ENCODE measurements at regions not wholly inside any gene's neighbourhood (a gene's known extent, or its start where the extent isn't known, plus 50 kb on each side); places are given as distances from the start of the nearest gene placed in this dataset.
"Not testable (repeated sequence)": the region's sequence is repeated elsewhere in the genome, so short reads cannot be mapped to it uniquely, and the experiment has no call there.

DNA sequence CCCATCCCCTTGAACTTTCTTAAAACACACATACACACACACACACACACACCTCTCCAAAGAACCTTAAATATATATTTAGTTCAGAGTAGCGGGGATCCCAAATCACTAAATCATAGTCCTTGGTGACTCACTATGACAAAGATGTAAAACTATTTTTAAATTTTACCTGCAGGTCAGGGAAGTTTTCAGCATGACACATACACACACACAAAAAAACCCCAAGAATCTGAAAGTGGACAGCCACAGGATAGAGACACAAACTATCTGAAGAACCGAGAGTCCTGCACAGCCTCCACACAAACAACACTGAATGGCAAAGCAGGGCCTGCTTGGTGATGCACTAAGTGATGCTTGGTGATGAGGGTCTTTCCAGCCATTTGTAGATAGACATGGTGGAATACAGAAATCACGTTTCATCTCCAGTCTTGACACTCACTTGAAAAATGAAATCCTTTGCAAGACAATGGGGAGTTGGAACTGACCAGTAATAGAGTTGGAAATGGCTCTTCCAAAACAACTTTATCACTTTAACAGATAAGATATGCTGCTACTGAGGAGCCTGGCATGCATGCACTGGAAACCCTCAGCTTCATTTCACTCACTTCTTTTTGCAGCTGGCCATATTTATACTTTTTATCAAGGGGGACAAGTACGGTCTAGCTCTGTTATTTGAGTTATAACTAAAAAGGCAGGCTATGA lies 307.3 kb downstream of the RAPGEF2 start:
- Mint-ChIP-seq H3K27ac (no peak overlapping the region), H3K4me1 (ENCODE audit: low read depth) (no peaks in the 10 kb centered on the region), H3K9me3 (no peaks in the 10 kb centered on the region), H3K4me3 (no peak overlapping the region), H3K36me3 (no peaks in the 10 kb centered on the region), H3K27me3 (peaks cover 1% of the 10 kb centered on the region)
- intact Hi-C loops (cut with micrococcal nuclease): no loop called here
- ChIA-PET CTCF (no interaction called here), POLR2A (no interaction called here)
- DNase-seq: no peak

GRCh38 chr4:159410891-159411290 lies 308.0 kb downstream of the RAPGEF2 start:
- H3K27ac Mint-ChIP-seq: no peak overlapping the region
- DNase-seq: no peak
- CTCF ChIA-PET: no interaction called here
- H3K9me3 Mint-ChIP-seq: no peaks in the 10 kb centered on the region
- H3K27me3 Mint-ChIP-seq: peaks cover 1% of the 10 kb centered on the region
- H3K4me3 Mint-ChIP-seq: no peak overlapping the region
- H3K4me1 Mint-ChIP-seq (ENCODE audit: low read depth): no peaks in the 10 kb centered on the region
- POLR2A ChIA-PET: no interaction called here
- no peaks in the 10 kb centered on the region for H3K36me3 Mint-ChIP-seq
- intact Hi-C loops (cut with micrococcal nuclease): no loop called here

DNA sequence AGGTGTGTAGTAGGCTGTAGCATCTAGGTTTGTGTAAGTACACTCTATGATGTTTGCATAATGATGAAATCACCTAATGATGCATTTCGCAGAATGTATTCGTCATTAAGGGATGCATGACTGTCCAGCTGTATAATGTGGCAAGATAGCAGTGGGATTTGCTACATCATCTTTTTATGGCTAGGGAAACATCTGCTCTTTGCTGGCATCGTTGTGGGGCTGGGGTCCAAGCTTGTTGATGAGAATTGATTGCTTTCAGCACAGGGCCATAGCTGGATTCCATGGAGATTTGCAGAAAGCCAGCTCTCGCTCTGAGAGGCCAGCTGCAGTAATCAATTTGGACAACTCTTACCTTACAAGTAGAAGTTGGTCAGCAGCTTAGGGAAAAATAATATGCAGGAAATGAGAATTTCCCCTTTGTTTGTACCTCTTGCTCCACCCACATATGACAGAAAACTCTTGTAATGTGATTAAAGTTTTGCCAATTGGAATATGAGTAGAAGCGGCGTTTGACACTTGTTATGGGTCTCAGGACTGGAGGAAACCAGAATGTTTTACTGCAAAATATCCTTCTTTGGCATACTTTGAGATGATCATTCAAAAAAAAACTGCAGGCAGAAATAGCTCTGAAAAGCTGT lies 310.5 kb downstream of the RAPGEF2 start:
- ChIA-PET CTCF (no interaction called here), POLR2A (no interaction called here)
- no peak overlapping the region for H3K27ac Mint-ChIP-seq
- intact Hi-C loops (cut with micrococcal nuclease): no loop called here
- no peaks in the 10 kb centered on the region for H3K9me3 Mint-ChIP-seq
- H3K36me3 Mint-ChIP-seq: no peaks in the 10 kb centered on the region
- H3K27me3 Mint-ChIP-seq: peaks cover 3% of the 10 kb centered on the region
- no peak for DNase-seq
- no peaks in the 10 kb centered on the region for H3K4me1 Mint-ChIP-seq (ENCODE audit: low read depth)
- H3K4me3 Mint-ChIP-seq: no peak overlapping the region

DNA sequence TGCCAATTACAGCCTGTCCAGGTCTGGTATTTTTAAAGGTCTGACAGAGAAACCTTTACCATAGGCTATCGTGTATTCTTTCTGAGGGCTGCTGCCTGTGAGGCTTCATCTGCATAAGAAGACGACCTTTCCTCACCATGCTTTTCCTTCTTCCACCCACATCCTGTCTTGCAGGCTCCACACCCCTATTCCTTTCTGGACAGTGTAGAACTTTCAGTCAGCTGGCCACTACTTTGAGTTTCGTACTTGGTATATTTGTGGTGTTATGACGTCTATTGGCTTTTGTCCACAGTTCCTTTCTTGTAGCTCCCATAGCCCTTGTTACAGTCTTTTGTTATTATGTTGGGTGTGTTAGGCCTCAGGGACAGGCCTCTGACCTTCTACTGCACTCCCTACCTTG lies 311.4 kb downstream of the RAPGEF2 start:
- Mint-ChIP-seq H3K9me3 (no peaks in the 10 kb centered on the region), H3K36me3 (no peaks in the 10 kb centered on the region), H3K4me3 (no peak overlapping the region), H3K27ac (no peak overlapping the region), H3K4me1 (ENCODE audit: low read depth) (no peaks in the 10 kb centered on the region), H3K27me3 (peaks cover 3% of the 10 kb centered on the region)
- intact Hi-C loops (cut with micrococcal nuclease): no loop called here
- ChIA-PET CTCF (no interaction called here), POLR2A (no interaction called here)
- no peak for DNase-seq

DNA sequence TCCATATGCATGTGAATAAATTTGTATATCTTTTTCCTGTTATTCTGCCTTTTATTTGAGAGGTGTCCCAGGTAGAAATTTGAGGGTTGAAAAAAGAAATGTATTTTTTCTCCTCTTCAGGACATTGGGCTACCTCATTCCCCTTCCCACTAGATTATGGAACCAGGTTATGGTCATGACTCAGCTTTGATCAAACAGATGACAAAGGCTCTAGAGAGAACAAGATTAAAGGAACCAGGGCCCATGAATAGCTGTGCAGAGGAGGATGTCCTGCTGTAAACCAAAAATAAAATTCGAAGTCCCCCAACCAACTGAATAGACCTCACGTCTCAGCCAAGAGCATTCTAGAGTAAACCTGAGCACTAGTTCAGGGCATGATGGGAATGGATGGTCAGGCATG lies 313.2 kb downstream of the RAPGEF2 start:
- ChIA-PET POLR2A (no interaction called here), CTCF (no interaction called here)
- H3K4me1 Mint-ChIP-seq (ENCODE audit: low read depth): no peaks in the 10 kb centered on the region
- no peak overlapping the region for H3K27ac Mint-ChIP-seq
- H3K36me3 Mint-ChIP-seq: no peaks in the 10 kb centered on the region
- intact Hi-C loops (cut with micrococcal nuclease): no loop called here
- no peaks in the 10 kb centered on the region for H3K9me3 Mint-ChIP-seq
- H3K4me3 Mint-ChIP-seq: no peak overlapping the region
- DNase-seq: no peak
- H3K27me3 Mint-ChIP-seq: peaks cover 2% of the 10 kb centered on the region

GRCh38 chr4:159416996-159417395 lies 314.1 kb downstream of the RAPGEF2 start:
- intact Hi-C loops (cut with micrococcal nuclease): no loop called here
- DNase-seq: no peak
- Mint-ChIP-seq H3K4me1 (ENCODE audit: low read depth) (no peaks in the 10 kb centered on the region), H3K4me3 (no peak overlapping the region), H3K27ac (no peak overlapping the region), H3K36me3 (no peaks in the 10 kb centered on the region), H3K27me3 (peaks cover 2% of the 10 kb centered on the region), H3K9me3 (no peaks in the 10 kb centered on the region)
- POLR2A ChIA-PET: interaction anchor here (0.7 kb wide), 1 partner anchor 17 kb away, joined by 4 read pairs; no protein-coding TSS in a partner anchor
- CTCF ChIA-PET: no interaction called here

GRCh38 chr4:159420162-159421057 lies 317.5 kb downstream of the RAPGEF2 start:
- H3K4me1 Mint-ChIP-seq (ENCODE audit: low read depth): no peaks in the 10 kb centered on the region
- intact Hi-C loops (cut with micrococcal nuclease): no loop called here
- no peaks in the 10 kb centered on the region for H3K9me3 Mint-ChIP-seq
- H3K4me3 Mint-ChIP-seq: no peak overlapping the region
- CTCF ChIA-PET: no interaction called here
- DNase-seq: no peak
- POLR2A ChIA-PET: no interaction called here
- H3K36me3 Mint-ChIP-seq: no peaks in the 10 kb centered on the region
- H3K27me3 Mint-ChIP-seq: peaks cover 2% of the 10 kb centered on the region
- no peak overlapping the region for H3K27ac Mint-ChIP-seq

- H3K27ac Mint-ChIP-seq; H3K9me3 Mint-ChIP-seq; intact Hi-C loops (cut with micrococcal nuclease); H3K4me1 Mint-ChIP-seq (ENCODE audit: low read depth); H3K4me3 Mint-ChIP-seq; POLR2A ChIA-PET; H3K27me3 Mint-ChIP-seq; DNase-seq; H3K36me3 Mint-ChIP-seq; CTCF ChIA-PET: not testable (repeated sequence)
Observed at GRCh38 chr4:159421058-159421419, 318.2 kb downstream of the RAPGEF2 start.

- intact Hi-C loops (cut with micrococcal nuclease): no loop called here
- H3K9me3 Mint-ChIP-seq: no peaks in the 10 kb centered on the region
- ChIA-PET CTCF (no interaction called here), POLR2A (no interaction called here)
- no peak for DNase-seq
- H3K27me3 Mint-ChIP-seq: peaks cover under 1% of the 10 kb centered on the region
- no peak overlapping the region for H3K4me3 Mint-ChIP-seq
- H3K36me3 Mint-ChIP-seq: no peaks in the 10 kb centered on the region
- H3K4me1 Mint-ChIP-seq (ENCODE audit: low read depth): no peaks in the 10 kb centered on the region
- no peak overlapping the region for H3K27ac Mint-ChIP-seq
Observed at GRCh38 chr4:159422019-159422418, 319.1 kb downstream of the RAPGEF2 start.

GRCh38 chr4:159422626-159423025 lies 319.7 kb downstream of the RAPGEF2 start:
- no peaks in the 10 kb centered on the region for H3K27me3 Mint-ChIP-seq
- no peaks in the 10 kb centered on the region for H3K4me1 Mint-ChIP-seq (ENCODE audit: low read depth)
- POLR2A ChIA-PET: no interaction called here
- no peak for DNase-seq
- H3K9me3 Mint-ChIP-seq: no peaks in the 10 kb centered on the region
- no peak overlapping the region for H3K4me3 Mint-ChIP-seq
- CTCF ChIA-PET: no interaction called here
- intact Hi-C loops (cut with micrococcal nuclease): no loop called here
- H3K36me3 Mint-ChIP-seq: no peaks in the 10 kb centered on the region
- no peak overlapping the region for H3K27ac Mint-ChIP-seq

DNA sequence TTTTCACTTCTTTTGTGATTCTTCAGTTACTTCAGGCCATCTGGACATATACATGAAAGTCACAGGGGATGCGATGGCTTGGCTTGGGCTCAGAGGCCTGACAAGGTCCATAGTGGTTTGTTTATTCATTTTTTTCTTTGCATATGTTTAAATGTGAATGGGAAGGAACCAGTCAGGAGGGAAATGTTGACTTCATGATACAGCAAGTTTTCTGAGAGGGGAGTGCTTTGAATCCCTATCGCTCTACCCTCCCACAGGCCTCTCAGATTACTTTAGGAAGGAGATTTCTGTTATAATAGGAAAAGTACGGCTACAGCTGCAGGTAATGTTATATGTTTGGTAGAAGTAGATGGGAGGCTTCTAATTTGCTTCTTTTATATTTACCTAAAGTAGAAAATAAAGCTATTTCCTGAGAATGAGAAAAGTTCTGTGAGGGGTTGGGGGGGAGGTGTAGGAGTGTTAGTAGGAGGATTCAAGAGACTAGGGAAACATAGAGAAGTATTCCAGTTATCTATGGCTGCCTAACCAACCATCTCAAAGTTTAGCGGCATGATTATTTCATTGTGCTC lies 322.9 kb downstream of the RAPGEF2 start:
- ChIA-PET POLR2A (no interaction called here), CTCF (no interaction called here)
- Mint-ChIP-seq H3K36me3 (no peaks in the 10 kb centered on the region), H3K27me3 (peaks cover 3% of the 10 kb centered on the region), H3K27ac (no peak overlapping the region), H3K4me1 (ENCODE audit: low read depth) (peaks cover 6% of the 10 kb centered on the region), H3K4me3 (no peak overlapping the region), H3K9me3 (no peaks in the 10 kb centered on the region)
- no peak for DNase-seq
- intact Hi-C loops (cut with micrococcal nuclease): no loop called here

DNA sequence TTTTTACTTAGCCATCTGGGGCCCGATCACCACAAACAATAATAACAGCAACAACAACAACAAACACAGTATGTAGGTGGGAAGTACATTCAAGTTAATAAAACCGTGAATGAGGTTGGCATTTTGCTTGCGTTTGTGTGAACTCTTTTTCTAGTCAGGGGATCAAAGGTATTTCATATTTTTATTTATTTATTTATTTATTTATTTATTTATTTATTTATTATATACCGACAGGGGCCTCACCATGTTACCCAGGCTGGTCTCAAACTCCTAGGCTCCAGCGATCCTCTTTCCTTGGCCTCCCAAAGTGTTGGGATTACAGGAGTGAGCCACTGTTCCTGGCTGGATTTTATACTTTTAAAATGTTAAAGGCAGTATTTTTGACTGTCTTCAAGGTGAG lies 325.4 kb downstream of the RAPGEF2 start:
- H3K4me3 Mint-ChIP-seq: no peak overlapping the region
- no peak overlapping the region for H3K27ac Mint-ChIP-seq
- CTCF ChIA-PET: no interaction called here
- intact Hi-C loops (cut with micrococcal nuclease): no loop called here
- no peaks in the 10 kb centered on the region for H3K36me3 Mint-ChIP-seq
- POLR2A ChIA-PET: no interaction called here
- peaks cover 4% of the 10 kb centered on the region for H3K27me3 Mint-ChIP-seq
- H3K9me3 Mint-ChIP-seq: no peaks in the 10 kb centered on the region
- DNase-seq: no peak
- peaks cover 6% of the 10 kb centered on the region for H3K4me1 Mint-ChIP-seq (ENCODE audit: low read depth)

Measured in activated CD4-positive, alpha-beta memory T cell treated with anti-CD3 and anti-CD28 coated beads for 36 hours (primary cell).